Stimulated activated CD4-positive, alpha-beta T cell treated with anti-CD3 and anti-CD28 coated beads, Interleukin-12 subunit alpha, Interleukin-12 subunit beta, amount 100 ng/mL, for 4 hours (primary cell): ENCODE measurements at regions not wholly inside any gene's neighbourhood (a gene's known extent, or its start where the extent isn't known, plus 50 kb on each side); places are given as distances from the start of the nearest gene placed in this dataset.

ENCODE experiments used
- DNase-seq: peaks from one replicate; pipeline ENCODE4 v3.0.0-alpha.2; 2020

DNA sequence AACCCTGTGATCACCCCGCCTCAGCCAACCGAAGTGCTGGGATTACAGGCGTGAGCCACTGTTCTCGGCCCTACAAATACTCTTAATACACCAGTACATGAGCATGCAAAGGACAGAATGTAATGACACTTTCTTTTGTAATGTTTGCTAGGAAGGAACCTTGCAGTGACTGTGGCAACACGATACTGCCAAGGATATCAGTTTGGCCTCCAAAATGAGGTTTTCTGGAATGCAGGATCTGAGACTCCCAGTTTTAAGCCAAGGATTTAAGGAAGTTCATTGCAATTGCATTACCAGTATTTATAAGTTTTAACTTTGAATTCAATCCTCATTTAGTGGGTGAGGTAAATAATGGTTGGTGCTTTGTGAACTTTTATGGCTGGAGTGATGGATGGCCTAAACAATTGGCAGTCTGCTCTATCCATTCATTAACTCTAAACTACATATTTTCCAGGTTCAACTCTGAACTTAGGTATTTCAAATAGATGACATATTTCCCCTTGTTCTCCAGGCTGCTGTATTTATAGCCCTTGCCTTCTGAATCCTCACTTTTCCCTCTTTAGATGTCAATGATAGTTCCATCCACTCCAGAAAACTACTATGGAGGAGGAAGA is 330.3 kb downstream of the C11orf87 start:
- no peak for DNase-seq

DNA sequence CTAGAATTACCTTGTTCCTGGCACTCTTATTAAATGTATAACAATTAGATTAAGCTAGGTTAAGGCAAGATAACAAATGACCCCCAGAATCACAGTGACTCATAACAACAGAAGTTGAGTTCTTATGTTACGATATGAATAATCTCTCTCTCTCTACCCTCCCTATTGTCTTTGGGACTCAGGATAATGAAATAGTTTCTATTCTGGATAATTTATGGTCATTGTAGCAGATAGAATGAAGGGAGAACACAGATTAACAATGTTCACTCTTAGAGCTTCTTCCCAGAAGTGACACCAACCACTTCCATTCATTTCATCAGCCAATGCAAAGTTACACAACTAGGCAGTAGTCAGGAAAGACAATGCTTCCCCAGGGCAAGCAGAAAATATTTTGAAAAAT is 334.5 kb downstream of the C11orf87 start:
- DNase-seq: no peak

DNA sequence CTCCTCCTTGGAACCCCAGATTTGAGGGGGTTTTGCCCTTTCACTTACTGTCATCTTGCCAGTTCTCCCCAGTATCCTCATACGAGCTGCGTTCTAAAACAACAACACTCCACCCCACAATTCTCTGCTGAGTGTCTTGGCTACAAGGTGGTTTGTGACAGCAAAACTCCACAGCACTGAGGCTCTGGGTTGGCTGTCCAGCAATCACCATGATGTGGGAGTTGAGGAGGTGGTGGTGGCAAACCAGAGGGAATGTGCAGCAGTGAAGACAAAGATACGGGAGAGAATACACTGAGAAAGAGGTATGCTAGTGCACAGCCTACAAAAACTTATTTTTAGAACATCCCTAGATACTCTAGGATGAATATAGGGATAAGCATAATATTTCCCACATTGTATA is 335.0 kb downstream of the C11orf87 start:
- DNase-seq: no peak

DNA sequence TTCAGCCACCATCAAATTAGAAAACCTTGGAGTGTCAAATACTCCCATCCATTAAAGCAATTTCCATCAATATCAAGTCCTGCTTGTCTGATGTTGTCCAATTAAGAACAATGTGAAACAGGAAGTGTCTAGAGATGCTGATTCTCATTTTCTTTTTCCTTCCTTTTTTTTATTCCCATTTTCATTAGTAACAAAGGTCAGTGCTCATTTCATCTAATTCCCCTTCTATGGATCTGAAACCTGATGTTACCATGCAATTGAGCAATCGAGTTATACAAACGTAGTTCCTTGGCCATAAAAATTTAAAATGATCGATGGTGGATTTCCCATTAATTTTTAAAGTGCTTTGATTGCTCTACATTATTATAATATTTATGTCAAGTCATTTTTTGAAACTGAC is 330.6 kb upstream of the ZC3H12C start:
- DNase-seq: no peak

DNA sequence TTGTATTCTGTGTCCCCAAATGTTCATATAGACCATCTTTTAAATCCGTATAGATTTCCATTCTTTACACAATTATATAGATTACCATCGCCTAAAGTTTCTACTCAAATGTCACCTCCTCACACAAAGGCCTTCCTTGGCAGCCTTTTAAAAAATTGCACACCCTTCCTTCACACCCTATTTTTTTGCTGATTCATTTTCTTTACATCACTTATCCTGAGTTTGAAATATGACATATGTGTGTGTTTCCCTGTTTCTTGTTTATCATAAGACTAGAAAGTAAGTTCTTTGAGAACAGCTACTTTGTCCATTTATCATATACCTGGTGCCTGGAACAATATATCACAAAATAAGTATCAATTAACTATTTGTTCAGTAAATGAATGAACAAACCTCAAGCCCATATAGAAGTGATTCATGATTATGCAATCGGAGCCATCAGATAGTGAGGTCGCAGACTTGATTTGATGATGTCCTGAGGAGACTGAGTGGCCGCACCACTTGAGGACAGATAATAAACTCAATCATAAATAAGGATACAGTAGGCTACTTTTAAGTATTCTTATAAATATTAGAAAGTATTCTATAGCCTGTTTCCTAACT is 327.4 kb upstream of the ZC3H12C start:
- no peak for DNase-seq

DNA sequence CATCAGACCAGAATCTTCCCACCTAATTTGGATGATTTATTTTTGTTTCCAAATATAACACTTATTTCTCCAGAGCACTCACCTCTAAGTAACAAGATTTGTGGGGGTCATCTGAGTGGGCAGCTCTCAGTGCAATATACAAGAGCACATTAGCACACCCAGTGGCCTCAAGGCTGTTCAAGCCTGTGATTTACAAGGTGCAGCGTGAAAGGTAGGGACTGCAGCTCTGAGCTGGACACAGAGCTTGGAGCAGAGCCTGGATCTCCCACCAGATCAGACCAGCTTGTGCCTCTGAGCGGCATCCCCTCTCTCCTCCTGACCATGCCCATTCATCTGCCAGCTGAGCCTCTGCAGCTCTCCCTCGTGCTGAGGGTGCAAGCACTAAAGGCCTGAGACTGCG is 323.3 kb upstream of the ZC3H12C start:
- DNase-seq: no peak

DNA sequence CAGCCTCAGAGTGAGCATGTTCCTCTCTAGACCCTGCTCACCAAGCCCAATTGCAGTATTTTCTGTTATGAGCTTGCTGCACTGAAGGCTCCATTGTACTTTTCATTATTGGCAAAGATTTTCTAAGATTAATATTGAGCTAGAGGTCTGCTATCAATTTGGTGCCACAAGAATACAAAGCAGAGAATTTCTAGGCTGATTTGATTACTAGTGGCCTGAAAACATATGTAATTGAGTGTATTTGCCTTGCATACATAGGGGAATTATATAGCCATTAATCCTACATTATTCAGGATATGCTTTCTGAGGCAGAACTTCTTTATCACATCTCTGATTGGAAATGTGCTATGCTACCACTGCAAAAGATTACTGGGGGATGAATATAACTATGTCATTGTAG is 322.9 kb upstream of the ZC3H12C start:
- DNase-seq: no peak

DNA sequence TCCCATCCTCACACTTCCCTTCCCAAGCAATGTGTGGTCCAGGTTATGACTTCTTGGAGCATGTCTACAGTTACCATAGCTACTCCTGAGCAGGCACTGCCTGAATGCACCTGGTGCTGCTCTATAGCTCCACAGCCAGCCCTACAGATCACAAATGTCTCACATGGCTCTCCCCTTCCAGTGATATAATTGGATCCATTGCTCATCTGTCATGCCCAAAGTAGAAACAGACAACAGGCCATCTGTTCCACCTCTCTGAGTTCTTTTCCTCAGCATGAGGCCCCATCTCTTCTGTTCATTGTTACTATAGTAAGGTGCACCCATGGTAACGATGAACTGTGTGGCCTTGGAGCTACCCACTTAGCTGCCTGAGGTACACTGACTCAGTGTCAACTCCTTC is 320.3 kb upstream of the ZC3H12C start:
- DNase-seq: no peak

DNA sequence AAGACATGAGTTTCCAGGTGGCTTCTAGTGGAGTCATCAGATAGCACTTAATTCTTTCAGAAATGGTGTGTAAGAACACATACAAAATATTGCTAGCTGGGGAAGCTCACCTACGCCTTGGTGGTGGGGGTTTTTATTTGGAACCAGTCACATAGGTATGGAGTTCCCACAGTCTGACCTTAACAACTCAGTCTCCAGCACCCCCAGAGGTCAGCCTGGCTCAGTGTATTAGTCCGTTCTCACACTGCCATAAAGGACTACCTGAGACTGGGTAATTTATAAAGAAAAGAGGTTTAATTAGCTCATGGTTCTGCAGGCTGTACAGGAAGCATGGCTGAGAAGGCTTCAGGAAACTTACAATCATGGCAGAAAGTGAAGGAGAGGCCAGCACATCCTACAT is 317.5 kb upstream of the ZC3H12C start:
- no peak for DNase-seq

DNA sequence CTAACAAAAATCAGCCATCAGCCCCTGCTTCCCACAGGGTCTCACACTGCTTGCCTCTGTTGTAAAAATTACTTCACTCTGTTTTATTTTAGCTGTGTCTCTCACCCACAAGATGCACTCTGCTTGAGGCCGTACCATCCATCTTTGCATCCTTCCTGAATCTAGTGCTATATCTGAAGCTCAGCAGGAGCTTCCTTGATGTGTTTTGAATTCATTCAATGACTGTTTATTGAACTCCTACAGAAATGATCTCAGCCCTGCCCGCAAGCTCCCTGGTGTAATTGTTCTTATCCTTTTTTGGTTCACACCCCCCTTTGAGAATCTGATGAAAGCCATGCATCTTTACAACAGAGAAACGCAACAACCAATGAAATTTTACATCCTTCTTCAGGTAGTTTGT is 310.2 kb upstream of the ZC3H12C start:
- DNase-seq: no peak

DNA sequence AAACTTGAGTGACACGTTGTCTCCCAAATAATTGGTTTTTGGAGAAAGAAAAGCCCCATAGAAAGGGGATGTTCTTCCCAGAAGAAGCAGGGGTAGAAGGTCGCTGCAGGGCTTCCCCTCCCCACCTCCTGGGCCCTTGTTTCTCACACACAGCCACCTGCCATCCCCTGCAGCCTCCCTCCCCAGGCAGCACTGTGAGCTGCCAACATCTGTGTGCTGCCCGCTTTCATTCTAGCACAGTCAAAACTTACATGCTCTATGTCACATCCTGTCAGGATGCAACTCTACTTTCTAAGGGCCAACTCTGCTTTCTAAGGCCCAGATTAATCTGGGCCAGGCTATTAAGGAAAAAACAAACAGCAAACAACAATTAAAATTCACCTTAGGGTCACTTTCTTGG is 309.4 kb upstream of the ZC3H12C start:
- DNase-seq: no peak

DNA sequence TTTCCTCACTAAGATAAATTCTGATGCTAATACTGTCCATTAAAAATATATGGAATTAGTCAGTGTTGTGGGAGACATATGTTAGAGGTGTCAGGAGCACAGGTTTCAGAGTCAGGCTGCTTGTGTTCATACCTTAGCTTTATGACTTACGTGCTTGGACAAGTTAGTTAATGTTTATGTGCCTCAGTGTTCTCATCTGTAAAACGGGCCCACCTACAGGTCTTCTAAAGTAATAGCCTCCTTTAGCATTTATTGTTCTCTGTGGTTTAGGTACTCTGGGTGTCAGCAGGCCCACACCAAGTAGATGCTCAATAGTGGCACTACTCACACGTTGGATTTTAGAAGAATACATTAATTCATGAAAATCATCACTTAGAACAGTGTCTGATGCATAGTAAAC is 308.7 kb upstream of the ZC3H12C start:
- DNase-seq: no peak

DNA sequence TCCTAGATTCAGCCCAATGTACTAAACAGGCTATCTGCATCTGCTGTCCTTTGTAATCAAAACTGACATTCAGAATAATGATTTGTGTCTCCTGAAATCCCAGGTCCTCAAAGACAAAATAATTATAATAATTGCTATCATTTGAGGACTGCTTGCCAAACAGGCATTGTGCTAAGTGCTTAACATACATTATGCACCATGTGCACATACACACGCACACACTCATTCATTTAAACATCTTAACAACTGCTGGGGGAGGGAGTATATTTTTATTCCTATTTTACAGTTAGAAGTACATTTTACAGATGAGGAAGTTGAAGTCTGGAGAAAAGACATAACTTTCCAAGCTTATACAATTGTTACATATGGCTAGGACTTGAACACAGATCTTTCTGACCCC is 308.0 kb upstream of the ZC3H12C start:
- no peak for DNase-seq

DNA sequence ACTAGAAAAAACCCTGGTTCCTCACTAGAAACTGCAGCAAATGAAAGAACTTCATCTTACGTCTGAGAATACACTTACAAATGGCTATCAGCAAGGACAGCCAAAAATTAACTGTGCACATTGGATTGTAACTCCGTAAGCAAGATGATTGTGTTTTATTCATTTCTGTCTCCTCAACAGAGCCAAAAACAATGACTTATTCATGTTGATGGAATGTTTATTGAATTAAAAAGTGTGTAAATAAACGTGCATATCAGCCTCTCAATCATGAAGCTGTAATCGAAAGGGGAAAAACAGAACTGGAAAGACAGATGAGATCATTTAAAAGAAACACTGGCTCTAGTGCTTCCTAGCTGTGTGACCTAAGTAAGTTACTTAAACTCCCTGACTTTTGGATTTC is 307.5 kb upstream of the ZC3H12C start:
- DNase-seq: no peak

DNA sequence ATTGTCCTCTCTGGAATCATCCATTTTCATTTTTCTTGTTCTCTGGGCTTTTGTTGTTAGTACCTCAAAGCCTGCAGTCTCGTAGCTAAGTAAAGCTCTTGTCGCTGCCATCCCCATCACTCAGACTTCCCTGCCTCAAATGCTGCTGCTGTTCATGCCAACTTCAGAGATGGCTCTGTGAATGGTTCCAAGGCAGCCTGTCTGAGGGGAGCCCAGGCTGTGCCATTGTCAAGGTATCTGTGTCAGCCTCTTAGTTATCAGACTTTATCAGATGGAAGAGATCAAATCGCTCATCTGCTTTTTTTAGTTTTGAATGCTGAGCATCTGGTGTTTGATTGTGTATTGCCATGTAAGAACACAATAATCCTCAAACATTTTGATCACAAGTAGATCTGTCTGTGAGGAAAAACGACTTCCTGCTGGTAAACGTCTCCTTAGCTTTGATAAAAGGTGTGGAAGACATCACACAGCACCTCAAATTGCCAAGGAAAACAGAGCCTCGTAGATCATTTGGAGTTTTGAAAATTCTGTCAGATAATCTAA is 304.2 kb upstream of the ZC3H12C start:
- DNase-seq: no peak

DNA sequence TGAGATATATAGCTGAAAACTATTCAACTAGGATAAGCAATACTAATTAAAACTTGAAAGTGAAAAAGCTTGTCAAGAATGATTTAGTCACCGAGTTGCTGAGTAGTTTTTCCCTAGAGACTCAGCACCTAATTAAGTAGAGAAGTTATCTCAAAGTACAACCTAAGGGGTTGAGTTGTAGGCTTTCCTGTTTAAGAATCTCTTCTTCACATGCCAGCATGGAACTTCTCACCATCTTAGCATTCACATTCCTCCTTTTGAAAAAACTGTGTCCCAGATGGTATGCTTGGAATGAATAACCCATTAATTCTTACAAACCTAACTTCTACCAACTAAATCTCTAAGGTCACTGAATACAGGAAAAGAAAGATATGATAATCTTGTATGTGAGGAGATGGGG is 303.3 kb upstream of the ZC3H12C start:
- DNase-seq: no peak

DNA sequence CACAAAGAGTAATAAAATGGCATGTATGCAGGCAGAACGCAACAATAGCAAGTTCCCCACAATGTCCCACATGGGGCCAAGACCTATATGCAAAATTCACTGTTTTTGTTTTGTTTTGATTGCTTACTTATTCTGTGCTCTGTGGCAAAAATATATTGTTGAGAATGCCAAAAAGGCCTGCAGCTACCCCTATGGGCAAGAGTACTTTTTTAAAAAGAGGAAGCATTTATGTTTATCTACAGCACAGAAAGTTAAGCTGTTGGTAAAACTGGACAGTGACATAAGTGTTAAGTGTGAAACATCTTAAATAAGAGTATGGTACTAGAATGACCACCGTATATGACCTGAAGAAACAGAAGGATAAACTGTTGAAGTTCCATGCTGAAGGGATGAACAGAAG is 301.9 kb upstream of the ZC3H12C start:
- no peak for DNase-seq

DNA sequence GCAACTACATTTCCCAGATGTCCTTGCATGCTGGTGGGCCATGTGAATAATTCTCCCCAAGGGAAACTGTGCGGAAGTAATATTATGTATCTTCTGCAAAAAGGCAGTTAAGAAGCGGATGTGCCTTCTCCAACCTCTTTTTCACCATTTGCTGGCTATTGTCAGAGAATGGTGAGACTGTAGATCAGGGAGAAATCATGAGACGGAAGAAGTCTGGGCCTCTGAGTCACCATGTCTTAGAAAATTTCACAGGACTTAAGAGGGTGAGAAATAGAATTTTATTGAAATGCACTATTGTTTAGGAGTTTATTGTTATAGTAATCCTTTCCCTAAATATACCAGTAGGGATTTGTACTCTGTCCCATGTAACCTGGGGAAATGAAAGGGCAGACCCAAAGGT is 298.7 kb upstream of the ZC3H12C start:
- DNase-seq: no peak

DNA sequence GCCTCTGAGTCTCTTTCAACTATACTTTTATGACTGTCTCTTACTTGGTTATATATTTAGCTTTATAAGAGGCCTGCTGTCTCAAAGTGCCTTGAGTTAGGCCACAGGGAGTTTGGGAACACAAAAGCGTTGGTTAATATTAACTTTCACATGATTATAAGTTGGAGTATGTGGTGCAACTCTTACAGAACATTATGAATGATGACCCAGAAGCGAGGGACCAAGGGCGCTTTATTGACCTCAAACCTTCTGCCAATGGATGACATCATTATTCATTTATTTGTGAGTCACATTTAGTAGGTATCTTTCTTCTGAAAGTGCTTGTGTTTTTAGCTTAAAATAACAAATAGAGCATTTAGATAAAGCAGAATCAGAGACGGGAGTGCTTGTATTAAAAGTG is 298.0 kb upstream of the ZC3H12C start:
- no peak for DNase-seq

DNA sequence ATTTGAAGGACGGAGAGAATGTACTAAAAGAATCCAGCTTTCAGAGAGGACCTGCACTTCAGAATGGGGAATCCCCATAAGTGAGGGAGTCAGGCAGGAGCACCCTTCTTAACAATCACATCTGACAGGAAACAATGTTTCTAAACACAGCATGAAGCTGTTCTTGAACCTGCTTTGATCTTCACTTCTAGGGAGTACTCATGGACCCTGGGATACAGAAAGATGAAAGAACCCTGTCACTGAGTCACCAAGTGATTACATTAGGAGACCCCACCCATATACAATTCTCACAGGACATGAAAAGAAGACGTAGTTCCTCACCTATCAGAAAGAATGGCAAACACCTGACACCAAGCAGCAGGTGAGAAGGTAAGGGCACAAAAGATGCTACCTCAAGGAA is 296.9 kb upstream of the ZC3H12C start:
- no peak for DNase-seq

DNA sequence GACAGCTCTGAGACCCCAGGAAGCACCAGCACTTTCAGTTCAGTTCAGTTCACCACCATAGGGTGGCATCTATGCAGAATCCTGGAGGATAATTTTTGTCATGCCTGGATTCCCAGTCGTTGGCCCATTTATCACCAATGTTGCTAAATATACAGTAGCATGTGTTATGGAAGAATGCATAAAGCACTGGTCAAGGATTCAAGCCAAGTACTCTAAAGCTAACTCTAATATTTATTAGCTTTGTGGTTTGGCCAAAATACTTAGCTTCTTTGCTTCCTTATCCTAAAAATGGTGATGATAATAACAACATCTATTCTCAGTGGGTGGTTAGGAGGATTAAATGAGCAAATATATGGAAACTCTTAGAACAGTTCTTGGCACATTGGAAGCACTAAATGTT is 294.7 kb upstream of the ZC3H12C start:
- no peak for DNase-seq

DNA sequence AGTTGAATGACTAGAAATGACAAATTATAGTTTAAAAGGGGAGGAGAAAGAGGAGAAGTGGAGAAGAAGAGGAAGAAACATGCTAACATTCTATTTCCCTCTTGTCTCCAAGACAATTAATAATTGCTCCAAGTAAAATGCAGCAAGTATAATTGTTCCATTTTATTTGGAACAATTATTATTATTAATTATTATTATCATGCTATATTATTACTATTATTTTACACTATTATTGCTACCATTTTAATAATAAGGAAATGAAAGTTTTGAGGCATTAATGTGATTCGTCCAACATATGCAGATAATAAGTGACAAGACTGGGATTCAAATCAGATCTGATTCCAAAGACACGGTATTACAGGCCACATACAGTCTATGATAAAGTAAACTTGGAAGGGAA is 293.6 kb upstream of the ZC3H12C start:
- no peak for DNase-seq

DNA sequence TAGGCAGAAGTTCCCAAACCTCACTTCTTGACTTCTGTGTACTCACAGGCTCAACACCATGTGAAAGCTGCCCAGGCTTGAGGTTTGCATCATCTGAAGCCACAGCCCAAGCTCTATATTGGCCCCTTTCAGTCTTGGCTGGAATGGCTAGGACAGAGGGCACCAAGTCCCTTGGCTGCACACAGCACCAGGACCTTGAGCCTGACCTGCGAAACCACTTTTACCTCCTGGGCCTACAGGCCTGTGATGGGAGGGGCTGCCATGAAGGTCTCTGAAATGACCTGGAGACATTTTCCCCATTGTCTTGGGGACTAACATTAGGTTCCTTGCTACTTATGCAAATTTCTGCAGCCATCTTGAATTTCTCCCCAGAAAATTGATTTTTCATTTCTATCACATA is 288.3 kb upstream of the ZC3H12C start:
- no peak for DNase-seq

DNA sequence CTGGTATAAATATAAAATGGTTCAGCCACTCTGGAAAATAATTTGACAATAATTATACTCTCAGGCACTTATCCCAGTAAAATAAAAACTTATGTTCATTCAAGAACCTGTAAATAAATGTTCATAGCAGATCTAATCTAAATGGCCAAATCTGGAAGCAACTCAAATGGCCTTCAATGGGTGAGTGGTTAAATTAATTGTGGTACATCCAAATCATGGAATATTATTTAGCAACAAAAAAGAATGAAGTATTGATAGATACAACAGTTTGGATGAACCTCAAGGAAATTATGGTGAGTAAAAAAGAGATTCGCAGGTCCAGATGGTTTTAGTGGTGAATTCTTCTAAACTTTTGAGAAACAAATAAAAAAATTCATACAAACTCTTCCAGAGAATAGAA is 287.0 kb upstream of the ZC3H12C start:
- no peak for DNase-seq

DNA sequence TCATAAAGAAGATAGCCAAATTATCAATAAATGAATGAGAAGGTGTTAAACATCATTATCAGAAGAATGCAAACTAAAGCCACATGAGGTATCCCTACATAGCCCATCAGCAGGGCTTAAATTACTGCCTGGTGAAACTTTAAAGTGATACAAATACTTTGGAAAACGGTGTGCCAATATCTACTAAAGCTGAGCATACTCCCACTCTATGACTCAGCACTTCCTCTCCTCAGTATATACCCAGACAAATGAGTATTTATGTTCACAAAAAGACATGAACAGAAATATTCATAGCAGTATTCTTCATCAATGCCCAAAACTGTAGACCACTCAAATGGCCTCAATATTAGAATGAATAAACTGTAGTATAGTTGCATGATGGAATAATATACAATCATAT is 284.6 kb upstream of the ZC3H12C start:
- no peak for DNase-seq
